Activated naive CD4-positive, alpha-beta T cell treated with anti-CD3 and anti-CD28 coated beads, Interleukin-2, amount 50 U/mL, for 24 hours (primary cell): ENCODE measurements at regions not wholly inside any gene's neighbourhood (a gene's known extent, or its start where the extent isn't known, plus 50 kb on each side); places are given as distances from the start of the nearest gene placed in this dataset.

Experiments used
- H3K27ac Mint-ChIP-seq: one replicate; pipeline ENCODE4 v1.8.0; 2021; ENCODE audit warnings: mild to moderate bottlenecking, mixed read lengths
- H3K27me3 Mint-ChIP-seq: one replicate; pipeline ENCODE4 v1.8.0; 2021; ENCODE audit warnings: mixed read lengths
- H3K36me3 Mint-ChIP-seq: one replicate; pipeline ENCODE4 v1.8.0; 2021; ENCODE audit warnings: mixed read lengths
- H3K4me1 Mint-ChIP-seq: one replicate; pipeline ENCODE4 v1.8.0; 2021; ENCODE audit warnings: mixed read lengths
- H3K4me3 Mint-ChIP-seq: one replicate; pipeline ENCODE4 v1.8.0; 2021; ENCODE audit warnings: mild to moderate bottlenecking, mixed read lengths
- H3K9me3 Mint-ChIP-seq: one replicate; pipeline ENCODE4 v1.8.0; 2021; ENCODE audit warnings: mixed read lengths

GRCh38 chr5:87877495-87877894 is 391.1 kb downstream of the TMEM161B start:
- no peaks in the 10 kb centered on the region for H3K27me3 Mint-ChIP-seq
- no peaks in the 10 kb centered on the region for H3K4me1 Mint-ChIP-seq
- no peaks in the 10 kb centered on the region for H3K9me3 Mint-ChIP-seq
- no peak overlapping the region for H3K4me3 Mint-ChIP-seq
- no peak overlapping the region for H3K27ac Mint-ChIP-seq
- H3K36me3 Mint-ChIP-seq, result no peaks in the 10 kb centered on the region

- H3K36me3 Mint-ChIP-seq, result no peaks in the 10 kb centered on the region
- H3K4me3 Mint-ChIP-seq, result no peak overlapping the region
These were observed 391.6 kb downstream of the TMEM161B start for GRCh38 chr5:87877023-87877422.

GRCh38 chr5:87876616-87877015 is 392.0 kb downstream of the TMEM161B start:
- Mint-ChIP-seq H3K27ac (no peak overlapping the region), H3K27me3 (no peaks in the 10 kb centered on the region), H3K36me3 (no peaks in the 10 kb centered on the region), H3K4me3 (no peak overlapping the region), H3K4me1 (no peaks in the 10 kb centered on the region), H3K9me3 (no peaks in the 10 kb centered on the region)

More at GRCh38 chr5:87877023-87877422, 391.6 kb downstream of the TMEM161B start:
- Mint-ChIP-seq H3K27me3 (no peaks in the 10 kb centered on the region), H3K27ac (no peak overlapping the region), H3K4me1 (no peaks in the 10 kb centered on the region), H3K9me3 (no peaks in the 10 kb centered on the region)

- Mint-ChIP-seq H3K27ac (no peak overlapping the region), H3K9me3 (no peaks in the 10 kb centered on the region), H3K36me3 (no peaks in the 10 kb centered on the region), H3K4me1 (no peaks in the 10 kb centered on the region), H3K4me3 (no peak overlapping the region), H3K27me3 (no peaks in the 10 kb centered on the region)
These were observed 395.7 kb downstream of the TMEM161B start for GRCh38 chr5:87872986-87873385.

- Mint-ChIP-seq H3K4me3 (no peak overlapping the region), H3K9me3 (no peaks in the 10 kb centered on the region), H3K27me3 (no peaks in the 10 kb centered on the region), H3K27ac (no peak overlapping the region), H3K4me1 (no peaks in the 10 kb centered on the region), H3K36me3 (no peaks in the 10 kb centered on the region)
These were observed 399.9 kb downstream of the TMEM161B start for GRCh38 chr5:87868792-87869191.

GRCh38 chr5:87867281-87867680 is 401.4 kb downstream of the TMEM161B start:
- no peaks in the 10 kb centered on the region for H3K36me3 Mint-ChIP-seq
- H3K27ac Mint-ChIP-seq, result no peak overlapping the region
- no peaks in the 10 kb centered on the region for H3K27me3 Mint-ChIP-seq
- H3K4me3 Mint-ChIP-seq, result no peak overlapping the region
- no peaks in the 10 kb centered on the region for H3K4me1 Mint-ChIP-seq
- H3K9me3 Mint-ChIP-seq, result no peaks in the 10 kb centered on the region

- H3K4me3 Mint-ChIP-seq, result no peak overlapping the region
- peaks cover 5% of the 10 kb centered on the region for H3K9me3 Mint-ChIP-seq
- no peaks in the 10 kb centered on the region for H3K36me3 Mint-ChIP-seq
- H3K4me1 Mint-ChIP-seq, result no peaks in the 10 kb centered on the region
- H3K27ac Mint-ChIP-seq, result no peak overlapping the region
- peaks cover 2% of the 10 kb centered on the region for H3K27me3 Mint-ChIP-seq
These were observed 415.1 kb downstream of the TMEM161B start for GRCh38 chr5:87853541-87853940.

- Mint-ChIP-seq H3K4me1 (no peaks in the 10 kb centered on the region), H3K9me3 (peaks cover 2% of the 10 kb centered on the region)
These were observed 417.0 kb downstream of the TMEM161B start for GRCh38 chr5:87851603-87852002.

GRCh38 chr5:87850843-87851242 is 417.8 kb downstream of the TMEM161B start:
- no peaks in the 10 kb centered on the region for H3K9me3 Mint-ChIP-seq
- no peak overlapping the region for H3K4me3 Mint-ChIP-seq
- no peak overlapping the region for H3K27ac Mint-ChIP-seq
- peaks cover 2% of the 10 kb centered on the region for H3K27me3 Mint-ChIP-seq
- H3K36me3 Mint-ChIP-seq, result no peaks in the 10 kb centered on the region
- H3K4me1 Mint-ChIP-seq, result no peaks in the 10 kb centered on the region

More at GRCh38 chr5:87851603-87852002, 417.0 kb downstream of the TMEM161B start:
- H3K27ac Mint-ChIP-seq, result no peak overlapping the region
- H3K4me3 Mint-ChIP-seq, result no peak overlapping the region
- H3K36me3 Mint-ChIP-seq, result no peaks in the 10 kb centered on the region
- peaks cover 2% of the 10 kb centered on the region for H3K27me3 Mint-ChIP-seq

GRCh38 chr5:87845734-87846133 is 422.9 kb downstream of the TMEM161B start:
- no peaks in the 10 kb centered on the region for H3K4me1 Mint-ChIP-seq
- no peak overlapping the region for H3K4me3 Mint-ChIP-seq
- H3K27me3 Mint-ChIP-seq, result peaks cover 4% of the 10 kb centered on the region
- no peaks in the 10 kb centered on the region for H3K36me3 Mint-ChIP-seq
- H3K27ac Mint-ChIP-seq, result no peak overlapping the region
- H3K9me3 Mint-ChIP-seq, result peaks cover 6% of the 10 kb centered on the region

- H3K4me3 Mint-ChIP-seq, result no peak overlapping the region
- H3K27ac Mint-ChIP-seq, result no peak overlapping the region
- peaks cover 3% of the 10 kb centered on the region for H3K27me3 Mint-ChIP-seq
- peaks cover 13% of the 10 kb centered on the region for H3K9me3 Mint-ChIP-seq
- H3K4me1 Mint-ChIP-seq, result no peaks in the 10 kb centered on the region
- H3K36me3 Mint-ChIP-seq, result no peaks in the 10 kb centered on the region
These were observed 423.8 kb downstream of the TMEM161B start for GRCh38 chr5:87844866-87845265.

- Mint-ChIP-seq H3K4me1 (no peaks in the 10 kb centered on the region), H3K27me3 (peaks cover 3% of the 10 kb centered on the region), H3K4me3 (no peak overlapping the region), H3K9me3 (peaks cover 17% of the 10 kb centered on the region), H3K27ac (no peak overlapping the region), H3K36me3 (no peaks in the 10 kb centered on the region)
These were observed 424.2 kb downstream of the TMEM161B start for GRCh38 chr5:87844449-87844848.

GRCh38 chr5:87836696-87837095 is 424.0 kb upstream of the CCNH start:
- Mint-ChIP-seq H3K4me3 (no peak overlapping the region), H3K36me3 (no peaks in the 10 kb centered on the region), H3K4me1 (no peaks in the 10 kb centered on the region), H3K27me3 (no peaks in the 10 kb centered on the region), H3K27ac (no peak overlapping the region), H3K9me3 (peaks cover 40% of the 10 kb centered on the region)

GRCh38 chr5:87831499-87831898 is 418.8 kb upstream of the CCNH start:
- Mint-ChIP-seq H3K9me3 (peaks cover 2% of the 10 kb centered on the region), H3K4me1 (no peaks in the 10 kb centered on the region), H3K27ac (no peak overlapping the region), H3K27me3 (no peaks in the 10 kb centered on the region), H3K36me3 (no peaks in the 10 kb centered on the region), H3K4me3 (no peak overlapping the region)

GRCh38 chr5:87829217-87829551 is 416.5 kb upstream of the CCNH start:
- no peaks in the 10 kb centered on the region for H3K27me3 Mint-ChIP-seq

GRCh38 chr5:87828545-87829216 is 416.0 kb upstream of the CCNH start:
- Mint-ChIP-seq H3K9me3 (no peaks in the 10 kb centered on the region), H3K4me3 (no peak overlapping the region), H3K27ac (no peak overlapping the region), H3K36me3 (no peaks in the 10 kb centered on the region), H3K4me1 (no peaks in the 10 kb centered on the region), H3K27me3 (no peaks in the 10 kb centered on the region)

More at GRCh38 chr5:87829217-87829551, 416.5 kb upstream of the CCNH start:
- Mint-ChIP-seq H3K27ac (no peak overlapping the region), H3K4me3 (no peak overlapping the region), H3K36me3 (no peaks in the 10 kb centered on the region), H3K4me1 (no peaks in the 10 kb centered on the region), H3K9me3 (no peaks in the 10 kb centered on the region)

GRCh38 chr5:87827539-87827938 is 414.8 kb upstream of the CCNH start:
- Mint-ChIP-seq H3K4me1 (no peaks in the 10 kb centered on the region), H3K36me3 (no peaks in the 10 kb centered on the region), H3K4me3 (no peak overlapping the region), H3K27me3 (no peaks in the 10 kb centered on the region), H3K27ac (no peak overlapping the region), H3K9me3 (no peaks in the 10 kb centered on the region)
